KMS-11 (cell line): ENCODE measurements at regions not wholly inside any gene's neighbourhood (a gene's known extent, or its start where the extent isn't known, plus 50 kb on each side); places are given as distances from the start of the nearest gene placed in this dataset.
"Not testable (repeated sequence)": the region's sequence is repeated elsewhere in the genome, so short reads cannot be mapped to it uniquely, and the experiment has no call there.

Experiments used
- H2AFZ ChIP-seq: fragments of 200-600 bp; sonication (generic); 2 replicates; pipeline ENCODE4 v1.6.1; 2016; ENCODE audit warnings: antibody characterized with exemption, mixed run types, low read depth
- H3K27ac ChIP-seq: fragments of 200-600 bp; sonication (generic); 2 replicates; pipeline ENCODE4 v1.6.1; 2016; ENCODE audit warnings: mild to moderate bottlenecking, mixed run types
- H3K27me3 ChIP-seq: fragments of 200-600 bp; sonication (generic); 2 replicates; pipeline ENCODE4 v1.6.1; 2017; ENCODE audit warnings: mild to moderate bottlenecking, low read depth, mixed run types, moderate library complexity; ENCODE audit not compliant: insufficient read depth
- H3K36me3 ChIP-seq: fragments of 200-600 bp; sonication (generic); 2 replicates; pipeline ENCODE4 v1.6.1; 2017; ENCODE audit warnings: mild to moderate bottlenecking, mixed run types; ENCODE audit not compliant: insufficient read depth
- H3K4me1 ChIP-seq: fragments of 200-600 bp; sonication (generic); 2 replicates; pipeline ENCODE4 v1.6.1; 2016; ENCODE audit warnings: mild to moderate bottlenecking, low read depth, mixed run types; ENCODE audit not compliant: poor library complexity, severe bottlenecking
- H3K4me2 ChIP-seq: fragments of 200-600 bp; sonication (generic); 2 replicates; pipeline ENCODE4 v1.7.0; 2016; ENCODE audit warnings: mild to moderate bottlenecking, mixed run types
- H3K4me3 ChIP-seq: fragments of 200-600 bp; sonication (generic); IDR thresholded peaks from 2 replicates; pipeline ENCODE4 v1.6.1; 2017; ENCODE audit warnings: low read depth, low read length, mixed read lengths; ENCODE audit not compliant: insufficient read depth
- H3K79me2 ChIP-seq: fragments of 200-600 bp; sonication (generic); 2 replicates; pipeline ENCODE4 v1.6.1; 2016; ENCODE audit warnings: low read depth, mixed run types; ENCODE audit not compliant: insufficient read depth
- H3K9ac ChIP-seq: fragments of 200-600 bp; sonication (generic); 2 replicates; pipeline ENCODE4 v1.6.1; 2016; ENCODE audit warnings: mild to moderate bottlenecking, mixed run types
- H4K20me1 ChIP-seq: fragments of 200-600 bp; sonication (generic); 2 replicates; pipeline ENCODE4 v1.6.1; 2016; ENCODE audit warnings: mild to moderate bottlenecking, mixed run types; ENCODE audit not compliant: insufficient read depth
- CTCF ChIP-seq: fragments of 200-600 bp; sonication (generic); conservative IDR thresholded peaks from 2 replicates; pipeline ENCODE4 v1.6.1; 2017; ENCODE audit warnings: low read depth, mild to moderate bottlenecking, antibody characterized with exemption, low read length, moderate library complexity, mixed read lengths

- Histone ChIP-seq H3K27me3 (no peaks in the 10 kb centered on the region), H3K4me3 (no peak overlapping the region), H2AFZ (no peak overlapping the region), H3K79me2 (no peaks in the 10 kb centered on the region), H3K4me2 (no peak overlapping the region), H4K20me1 (no peaks in the 10 kb centered on the region), H3K36me3 (no peaks in the 10 kb centered on the region), H3K4me1 (no peaks in the 10 kb centered on the region), H3K27ac (no peak overlapping the region), H3K9ac (no peak overlapping the region)
- no peak for TF ChIP-seq CTCF
These were observed 274.3 kb upstream of the SGCD start for GRCh38 chr5:156052656-156053055.

- Histone ChIP-seq H2AFZ (no peak overlapping the region), H3K27me3 (no peaks in the 10 kb centered on the region), H4K20me1 (no peaks in the 10 kb centered on the region), H3K4me1 (no peaks in the 10 kb centered on the region), H3K4me2 (no peak overlapping the region), H3K4me3 (no peak overlapping the region), H3K79me2 (no peaks in the 10 kb centered on the region), H3K36me3 (no peaks in the 10 kb centered on the region), H3K9ac (no peak overlapping the region), H3K27ac (no peak overlapping the region)
- no peak for TF ChIP-seq CTCF
These were observed 273.9 kb upstream of the SGCD start for GRCh38 chr5:156053056-156053455.

- Histone ChIP-seq H3K4me1 (no peaks in the 10 kb centered on the region), H3K9ac (no peak overlapping the region), H3K4me2 (no peak overlapping the region), H3K36me3 (no peaks in the 10 kb centered on the region), H3K4me3 (no peak overlapping the region), H2AFZ (no peak overlapping the region), H3K27ac (no peak overlapping the region), H3K27me3 (no peaks in the 10 kb centered on the region), H4K20me1 (no peaks in the 10 kb centered on the region), H3K79me2 (no peaks in the 10 kb centered on the region)
- no peak for TF ChIP-seq CTCF
These were observed 250.1 kb upstream of the SGCD start for GRCh38 chr5:156076912-156077311.

- Histone ChIP-seq H3K79me2 (no peaks in the 10 kb centered on the region), H4K20me1 (no peaks in the 10 kb centered on the region), H3K4me1 (no peaks in the 10 kb centered on the region), H2AFZ (no peak overlapping the region), H3K4me3 (no peak overlapping the region), H3K27me3 (no peaks in the 10 kb centered on the region), H3K9ac (no peak overlapping the region), H3K27ac (no peak overlapping the region), H3K36me3 (no peaks in the 10 kb centered on the region), H3K4me2 (no peak overlapping the region)
- TF ChIP-seq CTCF: no peak
These were observed 239.3 kb upstream of the SGCD start for GRCh38 chr5:156087577-156088110.

GRCh38 chr5:156089955-156090940 lies 236.7 kb upstream of the SGCD start:
- H3K4me2 ChIP-seq, H3K9ac ChIP-seq, H3K27ac ChIP-seq, H3K79me2 ChIP-seq, H3K4me1 ChIP-seq, H2AFZ ChIP-seq, H3K4me3 ChIP-seq, H3K36me3 ChIP-seq, H3K27me3 ChIP-seq, H4K20me1 ChIP-seq: not testable (repeated sequence)
